ENCODE measurements at regions not wholly inside any gene's neighbourhood (a gene's known extent, or its start where the extent isn't known, plus 50 kb on each side); places are given as distances from the start of the nearest gene placed in this dataset.

- TF ChIP-seq POLR2A (IDR thresholded peaks at IDR 0.05) = no peak
- no peak for TF ChIP-seq CTCF (IDR thresholded peaks at IDR 0.05 in 4 of 5, conservative IDR thresholded peaks at IDR 0.05 in 1 of 5)
Observed at GRCh38 chrX:40224658-40225057, 126.9 kb upstream of the BCOR start.
